Activated B cell treated with CpG ODN at 0.5 μM for 24 hours (primary cell): ENCODE measurements at regions not wholly inside any gene's neighbourhood (a gene's known extent, or its start where the extent isn't known, plus 50 kb on each side); places are given as distances from the start of the nearest gene placed in this dataset.

Experiments
- ATAC-seq: fragments of 200-7000 bp; cut with Tn5 transposase; one replicate; pipeline ENCODE4 v1.10.0; 2021; ENCODE audit warnings: low read depth, mild to moderate bottlenecking, moderate library complexity
- CTCF ChIA-PET: fragments of 350-600 bp; sonication (Branson Sonifier 250); formaldehyde crosslinking; loops from one replicate; lab custom pipeline; 2021; ENCODE audit warnings: antibody characterized with exemption; lab: Charles Lee
- POLR2A ChIA-PET: fragments of 350-600 bp; sonication (Branson Sonifier 250); formaldehyde crosslinking; loops from one replicate; lab custom pipeline; 2021; ENCODE audit warnings: antibody characterized with exemption; lab: Charles Lee
- DNase-seq: peaks from one replicate; pipeline ENCODE4 v3.0.0; 2022
- H3K27ac Mint-ChIP-seq: one replicate; pipeline ENCODE4 v1.8.0; 2020; ENCODE audit warnings: mixed read lengths
- H3K27me3 Mint-ChIP-seq: one replicate; pipeline ENCODE4 v1.8.0; 2021; ENCODE audit warnings: mixed read lengths
- H3K36me3 Mint-ChIP-seq: one replicate; pipeline ENCODE4 v1.8.0; 2021; ENCODE audit warnings: low read depth, mixed read lengths
- H3K4me1 Mint-ChIP-seq: one replicate; pipeline ENCODE4 v1.8.0; 2021; ENCODE audit warnings: mixed read lengths
- H3K4me3 Mint-ChIP-seq: one replicate; pipeline ENCODE4 v1.8.0; 2020; ENCODE audit warnings: mild to moderate bottlenecking, mixed read lengths
- H3K9me3 Mint-ChIP-seq: one replicate; pipeline ENCODE4 v1.8.0; 2020; ENCODE audit warnings: mixed read lengths
- intact Hi-C: fragments of 100-400 bp; cut with micrococcal nuclease; formaldehyde crosslinking; loops from one replicate; pipeline ENCODE4 v1.15.1; 2024
- TF ChIP-seq, protein P1 (sequence below): fragments of 200-600 bp; IDR thresholded peaks from one replicate; pipeline ENCODE4 v1.8.0; 2022; ENCODE audit warnings: antibody characterized with exemption, mild to moderate bottlenecking

- ChIA-PET CTCF (no interaction called here), POLR2A (no interaction called here)
- TF ChIP-seq, protein P1, sequence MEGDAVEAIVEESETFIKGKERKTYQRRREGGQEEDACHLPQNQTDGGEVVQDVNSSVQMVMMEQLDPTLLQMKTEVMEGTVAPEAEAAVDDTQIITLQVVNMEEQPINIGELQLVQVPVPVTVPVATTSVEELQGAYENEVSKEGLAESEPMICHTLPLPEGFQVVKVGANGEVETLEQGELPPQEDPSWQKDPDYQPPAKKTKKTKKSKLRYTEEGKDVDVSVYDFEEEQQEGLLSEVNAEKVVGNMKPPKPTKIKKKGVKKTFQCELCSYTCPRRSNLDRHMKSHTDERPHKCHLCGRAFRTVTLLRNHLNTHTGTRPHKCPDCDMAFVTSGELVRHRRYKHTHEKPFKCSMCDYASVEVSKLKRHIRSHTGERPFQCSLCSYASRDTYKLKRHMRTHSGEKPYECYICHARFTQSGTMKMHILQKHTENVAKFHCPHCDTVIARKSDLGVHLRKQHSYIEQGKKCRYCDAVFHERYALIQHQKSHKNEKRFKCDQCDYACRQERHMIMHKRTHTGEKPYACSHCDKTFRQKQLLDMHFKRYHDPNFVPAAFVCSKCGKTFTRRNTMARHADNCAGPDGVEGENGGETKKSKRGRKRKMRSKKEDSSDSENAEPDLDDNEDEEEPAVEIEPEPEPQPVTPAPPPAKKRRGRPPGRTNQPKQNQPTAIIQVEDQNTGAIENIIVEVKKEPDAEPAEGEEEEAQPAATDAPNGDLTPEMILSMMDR, result no peak
- no peak overlapping the region for H3K4me3 Mint-ChIP-seq
- no peaks in the 10 kb centered on the region for H3K9me3 Mint-ChIP-seq
- H3K36me3 Mint-ChIP-seq, result no peaks in the 10 kb centered on the region
- H3K27me3 Mint-ChIP-seq, result peaks cover 15% of the 10 kb centered on the region
- no peaks in the 10 kb centered on the region for H3K4me1 Mint-ChIP-seq
- DNase-seq (no peak), ATAC-seq (no peak)
- H3K27ac Mint-ChIP-seq, result no peak overlapping the region
- intact Hi-C loops, result no loop called here
These were observed 60.5 kb upstream of the COL13A1 start for GRCh38 chr10:69741252-69741651.

GRCh38 chr10:69741671-69742355 is 59.9 kb upstream of the COL13A1 start:
- POLR2A ChIA-PET, result no interaction called here
- Mint-ChIP-seq H3K9me3 (no peaks in the 10 kb centered on the region), H3K4me1 (no peaks in the 10 kb centered on the region), H3K27me3 (peaks cover 15% of the 10 kb centered on the region), H3K4me3 (no peak overlapping the region), H3K27ac (no peak overlapping the region), H3K36me3 (no peaks in the 10 kb centered on the region)
- no peak for ATAC-seq
- no peak for DNase-seq
- CTCF ChIA-PET, result no interaction called here
- TF ChIP-seq, protein P1, result no peak
- intact Hi-C loops, result no loop called here

GRCh38 chr10:69742356-69742695 is 59.4 kb upstream of the COL13A1 start:
- Mint-ChIP-seq H3K27me3 (peaks cover 17% of the 10 kb centered on the region), H3K4me3 (no peak overlapping the region), H3K9me3 (no peaks in the 10 kb centered on the region), H3K36me3 (no peaks in the 10 kb centered on the region), H3K27ac (no peak overlapping the region), H3K4me1 (no peaks in the 10 kb centered on the region)
- CTCF ChIA-PET, result no interaction called here
- intact Hi-C loops, result no loop called here
- no peak for ATAC-seq
- TF ChIP-seq, protein P1, result no peak
- POLR2A ChIA-PET, result no interaction called here
- DNase-seq, result no peak

DNA sequence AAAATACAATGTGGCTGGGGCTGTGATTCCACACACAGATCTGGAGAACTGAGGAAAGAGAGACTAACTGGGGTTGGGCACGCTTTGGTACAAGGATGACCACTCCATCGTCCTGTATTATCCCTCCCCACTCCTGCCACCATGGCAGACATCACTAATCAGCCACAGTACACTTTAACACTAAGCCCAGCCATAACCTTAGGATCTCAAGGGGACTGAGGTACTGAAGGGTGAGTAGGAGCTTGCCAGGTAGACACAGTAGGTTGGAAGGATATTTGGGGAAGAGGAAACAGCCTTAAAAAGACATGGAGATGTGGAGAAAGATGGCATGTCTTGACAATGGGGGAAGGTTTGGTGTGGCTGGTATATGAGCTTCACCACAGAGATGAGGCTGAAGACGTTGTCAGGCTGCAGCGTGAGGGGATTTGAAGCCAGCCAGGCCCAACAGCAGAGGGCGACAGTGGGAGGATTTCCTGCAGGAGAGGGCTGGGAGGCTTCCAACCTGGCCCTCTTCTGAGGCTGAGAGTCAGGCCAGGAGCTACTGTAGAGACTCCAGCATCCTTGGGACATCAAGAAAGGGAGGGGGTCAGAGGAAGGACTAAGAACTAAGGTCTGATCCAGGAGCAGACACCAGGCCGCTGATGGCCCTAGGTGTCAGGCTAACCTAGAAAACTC is 58.6 kb upstream of the COL13A1 start:
- H3K9me3 Mint-ChIP-seq, result no peaks in the 10 kb centered on the region
- no peak overlapping the region for H3K27ac Mint-ChIP-seq
- H3K27me3 Mint-ChIP-seq, result peaks cover 17% of the 10 kb centered on the region
- no peaks in the 10 kb centered on the region for H3K36me3 Mint-ChIP-seq
- ChIA-PET POLR2A (no interaction called here), CTCF (no interaction called here)
- DNase-seq (no peak), ATAC-seq (no peak)
- H3K4me3 Mint-ChIP-seq, result no peak overlapping the region
- intact Hi-C loops, result no loop called here
- H3K4me1 Mint-ChIP-seq, result no peaks in the 10 kb centered on the region
- TF ChIP-seq, protein P1, result no peak

- ChIA-PET POLR2A (no interaction called here), CTCF (no interaction called here)
- TF ChIP-seq, protein P1, result no peak
- Mint-ChIP-seq H3K27ac (no peak overlapping the region), H3K36me3 (no peaks in the 10 kb centered on the region), H3K9me3 (no peaks in the 10 kb centered on the region), H3K4me3 (no peak overlapping the region), H3K27me3 (peaks cover 17% of the 10 kb centered on the region), H3K4me1 (no peaks in the 10 kb centered on the region)
- DNase-seq, result no peak
- intact Hi-C loops, result no loop called here
- no peak for ATAC-seq
These were observed 56.7 kb upstream of the COL13A1 start for GRCh38 chr10:69744971-69745370.
